Panc1 (cell line): ENCODE measurements at regions not wholly inside any gene's neighbourhood (a gene's known extent, or its start where the extent isn't known, plus 50 kb on each side); places are given as distances from the start of the nearest gene placed in this dataset.

Source experiments
- ATAC-seq: fragments of 200-7000 bp; cut with Tn5 transposase; 2 replicates; pipeline ENCODE4 v1.9.1; 2020; ENCODE audit warnings: mild to moderate bottlenecking, moderate library complexity
- BruUV-seq: library from RNA; stranded (reverse); fragments of 400-500 nt; replicated peaks from 2 replicates; lab custom pipeline; 2021; lab: Mats Ljungman, UMichigan
- CTCF ChIA-PET: fragments of 300-600 bp; sonication (Branson Sonifier 250); formaldehyde crosslinking; loops from one replicate; lab custom pipeline; 2022; ENCODE audit warnings: antibody characterized with exemption; lab: Charles Lee
- POLR2A ChIA-PET: fragments of 300-600 bp; sonication (Branson Sonifier 250); formaldehyde crosslinking; loops from one replicate; lab custom pipeline; 2022; ENCODE audit warnings: antibody characterized with exemption; lab: Charles Lee
- DNase-seq: peaks from one replicate; pipeline ENCODE4 v3.0.0-alpha.2; 2010; ENCODE audit warnings: low read depth, low spot score
- H3K27ac ChIP-seq: 2 replicates; pipeline ENCODE4 v1.5.1; 2011; ENCODE audit warnings: mild to moderate bottlenecking, low read length, inconsistent platforms
- H3K27me3 ChIP-seq: fragments of 200-500 bp; sonication (Bioruptor generic); 2 replicates; pipeline ENCODE4 v1.6.0; 2014; ENCODE audit warnings: low read length, inconsistent platforms; ENCODE audit not compliant: control insufficient read depth, insufficient read depth
- H3K36me3 ChIP-seq: fragments of 200-500 bp; sonication (Bioruptor generic); 2 replicates; pipeline ENCODE4 v1.5.1; 2014; ENCODE audit warnings: inconsistent platforms, mild to moderate bottlenecking, low read length, moderate library complexity; ENCODE audit not compliant: control insufficient read depth, insufficient read depth
- H3K4me1 ChIP-seq: 2 replicates; pipeline ENCODE4 v1.5.1; 2011; ENCODE audit warnings: inconsistent platforms, mild to moderate bottlenecking, low read length, moderate library complexity; ENCODE audit not compliant: control insufficient read depth, insufficient read depth
- H3K4me3 ChIP-seq, 2 experiments: 2 replicates each; pipeline ENCODE4 v1.5.1; 2011 to 2012; ENCODE audit warnings: low read depth in 2 of 2, low read length in 2 of 2, mild to moderate bottlenecking in 2 of 2, inconsistent platforms in 1 of 2, moderate library complexity in 1 of 2
- H3K9me3 ChIP-seq: fragments of 200-500 bp; sonication (Bioruptor generic); 2 replicates; pipeline ENCODE4 v1.5.1; 2014; ENCODE audit warnings: low read depth, mild to moderate bottlenecking, inconsistent platforms, low read length, moderate library complexity; ENCODE audit not compliant: control insufficient read depth, insufficient read depth
- POLR2AphosphoS5 ChIP-seq: IDR thresholded peaks from 2 replicates; pipeline ENCODE4 v1.6.1; 2012; ENCODE audit warnings: mild to moderate bottlenecking, low read depth, low read length, moderate library complexity
- REST ChIP-seq, 2 experiments: IDR thresholded peaks; 2 replicates each; pipeline ENCODE4 v1.6.1; 2011 to 2012; ENCODE audit warnings: low read depth in 2 of 2, control low read depth in 1 of 2, low read length in 1 of 2, mild to moderate bottlenecking in 1 of 2, moderate library complexity in 1 of 2; ENCODE audit not compliant: insufficient read depth in 1 of 2
- SIN3A ChIP-seq: IDR thresholded peaks from 2 replicates; pipeline ENCODE4 v1.6.1; 2012; ENCODE audit warnings: low read depth, mild to moderate bottlenecking, low read length, moderate library complexity, borderline replicate concordance; ENCODE audit not compliant: insufficient read depth
- TCF7L2 ChIP-seq: IDR thresholded peaks from 2 replicates; pipeline ENCODE4 v1.6.1; 2011; ENCODE audit warnings: mild to moderate bottlenecking, low read depth, low read length, inconsistent platforms
- in situ Hi-C: cut with HindIII; loops from 2 replicates; pipeline ENCODE4 v1.10.0; 2016; ENCODE audit warnings: low sequenced_read_pairs, low pct_unique_long_range_greater_than_20kb
- intact Hi-C: fragments of 100-400 bp; cut with micrococcal nuclease; formaldehyde crosslinking; loops from one replicate; pipeline ENCODE4 v1.10.0; 2022; ENCODE audit not compliant: unreplicated experiment
- TF ChIP-seq, protein P1 (sequence below): fragments of 450-650 bp; IDR thresholded peaks from 2 replicates; pipeline ENCODE4 v1.5.1; 2017; ENCODE audit warnings: mild to moderate bottlenecking

DNA sequence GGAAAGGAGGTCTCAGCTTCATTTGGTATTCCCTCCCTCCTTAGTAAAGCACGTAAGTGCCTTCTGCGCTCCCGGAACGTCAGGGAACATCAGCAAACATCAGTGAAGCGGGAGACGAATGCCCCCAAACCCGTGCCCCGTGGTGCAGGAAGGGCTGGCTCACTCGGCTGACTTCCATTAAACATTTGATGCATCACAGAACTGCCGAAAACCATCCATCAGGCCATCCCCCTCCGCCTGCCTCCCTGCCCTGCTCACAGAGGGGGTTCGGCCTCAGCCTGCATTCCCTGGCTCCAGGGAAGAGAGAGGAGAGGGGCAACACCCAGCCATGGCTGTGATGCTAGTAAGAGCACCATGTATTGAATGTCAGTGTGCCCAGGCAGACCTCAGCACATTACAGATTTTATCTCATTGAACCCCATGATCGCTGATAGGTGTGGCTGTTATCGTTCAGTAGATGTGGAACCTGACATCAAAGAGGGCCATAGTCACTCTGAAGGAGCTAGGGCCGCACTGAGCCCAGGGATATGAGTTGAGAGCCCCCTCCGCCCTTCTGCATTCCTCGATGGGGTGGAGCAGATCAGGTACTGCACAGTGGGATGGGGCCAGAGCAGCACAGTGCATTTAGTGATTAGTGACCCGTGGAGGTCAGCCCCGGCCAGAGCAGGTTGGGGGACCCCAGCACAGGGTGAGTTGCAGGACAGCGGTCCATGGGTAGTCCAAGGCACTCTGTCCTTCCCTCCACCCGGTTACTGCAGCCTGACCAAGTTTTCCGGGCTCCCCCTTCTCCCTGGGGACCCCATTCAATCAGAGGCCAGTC is 146.4 kb downstream of the RPS24 start:
- TF ChIP-seq REST (IDR thresholded peaks at IDR 0.05; ENCODE audit: insufficient read depth in 1 of 2, low read depth in 2 of 2, low read length in 1 of 2) (no peak), TCF7L2 (no peak), SIN3A (no peak), POLR2AphosphoS5 (no peak)
- TF ChIP-seq, protein P1, sequence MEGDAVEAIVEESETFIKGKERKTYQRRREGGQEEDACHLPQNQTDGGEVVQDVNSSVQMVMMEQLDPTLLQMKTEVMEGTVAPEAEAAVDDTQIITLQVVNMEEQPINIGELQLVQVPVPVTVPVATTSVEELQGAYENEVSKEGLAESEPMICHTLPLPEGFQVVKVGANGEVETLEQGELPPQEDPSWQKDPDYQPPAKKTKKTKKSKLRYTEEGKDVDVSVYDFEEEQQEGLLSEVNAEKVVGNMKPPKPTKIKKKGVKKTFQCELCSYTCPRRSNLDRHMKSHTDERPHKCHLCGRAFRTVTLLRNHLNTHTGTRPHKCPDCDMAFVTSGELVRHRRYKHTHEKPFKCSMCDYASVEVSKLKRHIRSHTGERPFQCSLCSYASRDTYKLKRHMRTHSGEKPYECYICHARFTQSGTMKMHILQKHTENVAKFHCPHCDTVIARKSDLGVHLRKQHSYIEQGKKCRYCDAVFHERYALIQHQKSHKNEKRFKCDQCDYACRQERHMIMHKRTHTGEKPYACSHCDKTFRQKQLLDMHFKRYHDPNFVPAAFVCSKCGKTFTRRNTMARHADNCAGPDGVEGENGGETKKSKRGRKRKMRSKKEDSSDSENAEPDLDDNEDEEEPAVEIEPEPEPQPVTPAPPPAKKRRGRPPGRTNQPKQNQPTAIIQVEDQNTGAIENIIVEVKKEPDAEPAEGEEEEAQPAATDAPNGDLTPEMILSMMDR: no peak
- DNase-seq (no peak), ATAC-seq (no peak; the same call in 1 of the 2 replicates)
- intact Hi-C loops (no loop called here), in situ Hi-C loops (no loop called here)
- ChIA-PET POLR2A (no interaction called here), CTCF (no interaction called here)
- Histone ChIP-seq H3K27ac (no peak overlapping the region), H3K27me3 (peaks cover 16% of the 10 kb centered on the region), H3K9me3 (no peaks in the 10 kb centered on the region), H3K36me3 (no peaks in the 10 kb centered on the region), H3K4me3 (no peak overlapping the region), H3K4me1 (no peaks in the 10 kb centered on the region)
- no TSS peak for BruUV-seq

- no peak for ATAC-seq
- Histone ChIP-seq H3K27ac (no peak overlapping the region), H3K9me3 (no peaks in the 10 kb centered on the region), H3K4me3 (no peak overlapping the region), H3K4me1 (no peaks in the 10 kb centered on the region), H3K36me3 (no peaks in the 10 kb centered on the region), H3K27me3 (peaks cover 11% of the 10 kb centered on the region)
- ChIA-PET POLR2A (interaction anchor here (0.6 kb wide), 1 partner anchor 110 kb away, joined by 4 read pairs; no protein-coding TSS in a partner anchor), CTCF (interaction anchor here (0.6 kb wide), 1 partner anchor 107 kb away, joined by 4 read pairs; no protein-coding TSS in a partner anchor)
- intact Hi-C loops (no loop called here), in situ Hi-C loops (no loop called here)
- DNase-seq: no peak
- BruUV-seq: no TSS peak
- TF ChIP-seq SIN3A (no peak), POLR2AphosphoS5 (no peak), REST (IDR thresholded peaks at IDR 0.05; ENCODE audit: insufficient read depth in 1 of 2, low read depth in 2 of 2, low read length in 1 of 2) (no peak), TCF7L2 (no peak)
- TF ChIP-seq, protein P1: no peak
Observed at GRCh38 chr10:78181381-78182055, 147.9 kb downstream of the RPS24 start.
